HG03103 (cell line): ENCODE measurements at regions not wholly inside any gene's neighbourhood (a gene's known extent, or its start where the extent isn't known, plus 50 kb on each side); places are given as distances from the start of the nearest gene placed in this dataset.

Source experiments
- ATAC-seq: cut with Tn5 transposase; IDR thresholded peaks from one replicate; pipeline ENCODE4 v1.9.1; 2021; ENCODE audit warnings: low read depth; ENCODE audit not compliant: unreplicated experiment

DNA sequence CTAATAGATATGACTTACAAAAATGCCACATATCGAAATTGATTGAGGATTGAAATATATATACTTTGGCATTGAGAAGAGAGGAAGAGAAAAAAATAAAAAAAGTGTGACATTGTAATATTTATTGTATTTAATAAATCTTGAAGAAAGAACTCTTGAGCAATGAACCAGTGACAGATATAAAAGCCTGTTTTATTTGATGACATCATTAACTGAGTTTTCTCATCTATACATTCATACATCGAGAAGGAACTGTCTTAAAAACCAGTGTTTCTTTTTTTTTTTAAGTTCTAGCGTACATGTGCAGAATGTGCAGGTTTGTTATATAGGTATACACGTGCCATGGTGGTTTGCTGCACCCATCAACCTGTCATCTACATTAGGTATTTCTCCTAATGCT is 368.2 kb downstream of the SNAPC1 start:
- no peak for ATAC-seq

DNA sequence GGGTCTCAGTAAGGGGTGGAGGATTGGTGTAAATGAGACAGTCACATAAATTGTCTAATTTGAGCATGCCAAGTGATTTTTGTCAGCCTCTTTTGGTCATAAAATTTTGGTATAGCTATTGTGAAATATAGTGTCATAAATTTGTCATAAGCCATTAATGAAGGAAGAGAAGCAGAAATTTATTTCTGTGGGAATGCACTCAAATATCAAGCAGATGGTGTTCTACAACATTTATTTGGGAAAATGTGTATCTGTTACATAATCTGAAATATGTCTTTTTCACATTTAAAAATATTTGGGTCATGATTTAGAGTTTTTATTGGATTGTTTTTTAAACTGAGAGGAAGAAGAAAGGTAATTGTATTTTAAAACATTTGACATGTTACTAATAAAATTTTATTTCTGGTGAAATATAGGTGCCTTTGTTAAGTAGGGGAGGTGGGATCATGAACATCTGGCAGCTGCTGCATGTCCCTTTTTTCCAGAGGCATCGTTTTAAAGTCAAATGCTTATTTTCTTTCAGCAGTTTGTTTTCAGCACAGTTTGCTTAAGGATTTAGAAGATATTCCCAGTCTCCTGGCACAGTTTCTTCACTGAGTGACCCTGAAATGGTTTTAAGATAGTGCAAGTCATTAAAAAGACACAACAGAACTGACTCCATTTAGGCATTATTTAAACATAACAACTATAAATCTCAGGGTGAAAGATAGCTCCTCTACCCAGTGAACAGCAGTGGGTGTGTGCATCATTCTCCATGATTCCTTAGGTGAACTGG is 371.7 kb downstream of the SNAPC1 start:
- no peak for ATAC-seq

DNA sequence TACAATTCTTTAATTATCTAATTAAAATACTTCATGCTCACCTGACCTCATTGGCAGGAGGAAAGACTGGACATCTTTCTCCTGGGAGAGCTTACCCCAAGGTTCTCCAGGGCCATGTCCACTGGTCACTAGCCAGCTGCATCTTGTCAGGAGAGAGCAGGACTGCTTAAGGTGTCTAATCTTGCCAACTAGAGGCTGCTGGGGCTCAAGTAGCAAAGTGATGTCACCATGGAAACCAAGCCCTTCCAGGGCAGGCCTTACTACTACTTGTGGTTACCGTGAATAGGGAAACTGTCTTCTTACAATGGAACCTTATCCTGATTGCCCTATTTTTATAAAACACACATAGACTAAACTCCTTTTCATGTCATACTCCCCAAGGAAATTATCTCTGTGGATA is 376.4 kb downstream of the SNAPC1 start:
- no peak for ATAC-seq

DNA sequence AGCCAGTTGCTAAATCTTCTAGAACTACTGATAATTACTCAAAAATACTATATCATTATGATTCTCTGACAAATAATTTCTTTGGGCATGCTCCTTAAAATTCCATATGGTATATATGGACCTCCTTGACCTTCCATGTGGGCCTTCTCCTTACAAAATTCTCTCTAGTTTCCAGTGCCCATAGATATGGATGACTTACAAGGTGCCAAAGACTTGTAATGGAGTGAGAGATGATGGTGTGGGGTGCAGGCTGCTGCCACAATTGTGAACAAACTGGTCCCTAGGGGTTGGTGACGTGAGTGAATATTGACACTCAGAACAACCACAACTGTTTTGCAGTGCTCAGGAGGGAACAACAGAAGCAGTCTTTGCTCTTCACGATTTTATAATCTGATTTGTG is 378.9 kb downstream of the SNAPC1 start:
- no peak for ATAC-seq

DNA sequence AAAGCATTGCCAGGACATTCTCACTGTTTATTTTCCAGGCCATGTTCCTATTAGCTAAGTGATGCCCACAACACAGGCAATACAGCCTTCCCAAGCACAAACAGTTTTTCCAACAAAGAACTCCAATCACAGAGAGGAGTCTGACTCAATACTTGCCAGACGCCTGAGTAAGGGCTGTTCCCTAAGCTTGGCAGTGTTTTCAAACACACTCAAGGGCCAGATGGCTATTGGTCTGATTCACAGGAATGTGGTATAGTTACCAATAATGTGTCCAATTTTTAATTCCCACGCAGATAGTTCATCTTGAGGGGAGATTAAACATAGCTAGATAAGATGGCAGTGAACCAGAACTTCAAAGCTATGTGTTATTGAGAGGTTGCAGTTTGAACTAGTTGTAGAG is 381.0 kb downstream of the SNAPC1 start:
- no peak for ATAC-seq

DNA sequence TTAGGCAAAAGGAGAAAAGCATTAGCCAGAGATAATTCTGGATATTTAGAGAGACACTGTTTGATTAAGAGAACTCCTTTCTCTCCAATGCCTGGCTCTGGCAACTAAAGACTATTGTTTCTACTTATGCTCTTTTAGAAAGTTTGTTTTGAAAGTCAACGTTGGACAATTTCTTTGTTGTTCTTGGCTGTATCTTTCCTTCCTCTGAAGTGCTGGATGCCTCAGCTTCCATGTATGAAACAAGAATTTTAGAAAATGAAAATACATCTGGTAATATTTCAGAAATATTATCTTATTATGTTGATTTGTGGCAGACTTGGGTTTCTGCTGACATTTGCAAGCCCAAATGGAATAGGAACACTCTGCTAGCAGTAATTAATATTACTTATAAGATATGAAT is 382.6 kb downstream of the SNAPC1 start:
- no peak for ATAC-seq

DNA sequence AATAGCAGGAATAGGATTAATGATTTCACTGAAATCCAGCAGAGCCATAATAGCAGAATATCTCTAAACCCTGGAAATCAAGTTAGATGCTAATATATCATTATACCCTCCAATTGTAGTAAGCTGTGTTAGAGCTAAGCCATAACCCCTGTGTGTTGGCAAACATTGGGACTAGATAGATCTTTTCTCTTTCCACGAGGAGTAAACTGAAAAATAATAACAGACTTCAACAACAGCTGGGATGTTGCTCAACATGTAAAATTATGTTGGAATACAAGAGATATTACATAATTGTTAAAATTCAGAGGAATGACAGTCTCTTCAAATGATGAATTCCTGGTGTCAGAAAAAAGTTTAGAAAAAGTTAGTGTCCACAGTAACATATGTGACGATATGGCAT is 383.8 kb downstream of the SNAPC1 start:
- ATAC-seq: no peak

DNA sequence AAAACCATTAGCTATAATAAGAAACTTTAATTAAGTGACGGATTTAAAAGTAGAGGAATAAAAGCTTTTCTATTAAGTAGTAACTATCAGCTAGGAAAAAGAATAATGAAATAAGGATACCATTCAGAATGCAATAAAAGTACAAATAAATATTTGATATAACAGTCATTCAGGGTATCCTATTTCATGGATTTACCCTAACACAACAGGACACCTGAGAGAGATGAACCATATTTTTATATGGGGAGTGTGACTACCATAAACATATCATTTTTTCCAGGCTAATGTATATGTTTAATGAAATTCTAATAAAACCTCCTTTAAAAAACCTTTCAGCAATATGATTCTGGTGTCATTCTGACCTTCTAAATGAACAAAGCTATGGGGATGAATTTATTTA is 393.8 kb downstream of the SNAPC1 start:
- no peak for ATAC-seq

DNA sequence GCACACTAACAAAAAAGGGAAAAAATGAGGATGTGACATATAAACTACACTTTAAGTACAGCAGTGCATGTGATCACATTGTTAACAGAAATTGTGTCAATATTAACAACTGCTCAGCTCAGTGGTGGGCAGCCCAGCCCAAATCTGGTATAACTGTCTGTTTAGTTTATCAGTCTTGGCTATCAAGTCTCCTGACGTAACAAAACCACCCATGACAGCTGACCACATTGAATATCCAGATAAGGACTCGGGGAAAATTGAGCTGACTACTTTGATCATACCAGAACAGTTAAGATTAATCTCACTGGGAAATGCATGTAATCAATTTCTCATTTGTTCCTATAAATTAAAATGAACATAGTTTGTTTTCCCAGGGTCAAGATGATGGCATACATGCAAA is 396.6 kb downstream of the SNAPC1 start:
- ATAC-seq: no peak

DNA sequence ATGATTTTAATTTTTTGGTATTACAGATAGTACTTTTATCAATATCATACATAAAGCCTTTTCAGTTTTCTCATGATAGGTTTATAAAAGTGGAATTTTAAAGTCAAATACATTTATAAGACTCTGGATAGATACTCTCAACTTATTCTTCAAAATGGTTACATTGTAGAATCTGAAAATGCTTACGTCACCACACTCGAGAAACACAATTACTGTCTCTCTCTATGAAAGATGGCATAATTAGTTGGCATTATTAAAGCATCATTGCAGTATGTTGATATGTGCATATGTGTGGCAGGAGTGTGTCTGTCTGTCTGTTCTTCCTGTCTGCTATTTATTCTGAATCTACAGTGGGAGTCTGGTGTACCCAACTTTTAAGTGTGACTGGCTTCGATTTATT is 397.1 kb downstream of the SNAPC1 start:
- ATAC-seq: no peak

DNA sequence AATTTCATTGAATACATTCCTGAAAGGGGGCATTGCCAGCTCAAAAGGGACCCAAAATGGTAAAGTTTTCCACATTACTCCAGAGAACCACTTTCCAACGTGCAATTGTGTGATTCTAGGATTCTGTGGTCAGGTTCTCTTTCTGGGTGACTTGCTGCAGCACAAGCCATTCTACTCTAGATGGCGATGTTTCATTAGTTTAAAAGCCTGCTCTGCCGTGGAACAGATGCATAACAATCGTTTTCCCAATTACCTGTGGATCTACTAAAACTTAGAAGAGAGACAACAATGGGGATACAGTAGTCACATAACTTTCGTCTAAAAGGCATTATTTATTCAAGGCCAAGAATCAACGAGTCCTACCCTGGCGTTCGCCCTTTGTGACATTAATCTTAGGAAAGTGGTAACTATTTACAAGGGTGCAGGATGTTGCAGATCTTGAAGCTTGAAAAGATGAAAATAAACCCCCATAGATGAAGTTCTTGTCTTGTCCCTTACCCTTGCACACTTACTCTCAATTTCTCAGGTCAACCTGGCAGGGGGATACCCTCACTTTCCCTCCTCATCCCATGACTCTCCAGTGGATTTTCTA is 400.9 kb downstream of the SNAPC1 start:
- no peak for ATAC-seq

DNA sequence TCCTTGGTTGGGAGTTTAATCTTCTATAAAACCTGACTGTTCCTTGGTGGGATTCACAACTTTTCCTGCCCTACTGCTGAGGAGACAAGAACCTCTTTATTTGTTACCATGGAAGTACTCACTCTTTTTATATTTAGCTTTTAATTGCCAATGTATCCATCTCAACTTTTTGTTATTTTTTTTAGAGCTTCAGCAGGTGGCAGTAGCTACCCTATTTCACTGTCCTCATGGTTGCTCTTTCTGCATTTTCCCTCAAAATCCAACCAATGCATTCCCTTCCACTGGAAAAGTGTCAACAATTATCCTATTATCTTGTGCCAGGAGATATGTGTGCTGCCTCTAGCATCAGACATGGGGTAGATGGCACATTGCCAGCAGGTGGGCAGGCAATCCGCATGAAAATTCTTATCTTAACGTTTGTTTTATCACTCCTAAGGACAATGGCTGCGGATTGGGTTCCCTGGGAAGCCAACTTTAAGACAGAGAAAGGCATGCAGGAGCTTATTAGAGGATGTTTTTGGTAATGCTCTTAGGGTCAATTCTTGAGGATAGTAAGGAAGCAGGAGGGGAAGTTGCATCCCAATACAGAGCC is 406.4 kb downstream of the SNAPC1 start:
- no peak for ATAC-seq

DNA sequence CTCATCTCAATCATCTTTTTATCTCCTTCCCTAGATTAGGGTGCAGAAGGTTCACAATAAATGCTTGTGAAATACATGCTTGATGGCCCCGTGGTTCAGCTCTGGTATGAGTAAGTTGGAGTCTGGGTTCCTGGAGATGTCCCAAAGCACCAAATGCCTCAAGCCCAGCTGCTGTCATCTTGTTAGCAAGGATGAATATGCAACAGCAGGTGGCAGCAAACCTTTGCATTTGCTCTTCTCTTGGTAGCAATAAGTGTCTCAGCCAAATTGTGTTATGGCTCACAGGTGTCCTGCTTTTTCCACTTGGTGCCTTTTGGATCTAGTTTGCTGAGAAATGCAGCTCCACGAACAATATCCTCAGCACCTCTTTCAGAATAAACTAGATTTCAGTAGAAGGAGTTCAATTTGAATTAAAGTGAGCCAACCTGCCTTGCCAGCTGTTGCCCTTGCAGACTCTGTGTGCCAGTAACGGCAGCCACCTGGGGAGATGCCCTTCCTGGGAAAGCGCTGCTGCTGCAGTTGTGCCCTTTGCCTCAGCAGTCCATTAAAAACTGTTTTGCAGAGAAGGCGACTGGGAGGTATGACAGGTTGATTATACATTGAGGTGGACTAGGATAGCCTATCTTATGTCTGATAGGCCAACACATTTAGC is 417.3 kb downstream of the SNAPC1 start:
- ATAC-seq: no peak

DNA sequence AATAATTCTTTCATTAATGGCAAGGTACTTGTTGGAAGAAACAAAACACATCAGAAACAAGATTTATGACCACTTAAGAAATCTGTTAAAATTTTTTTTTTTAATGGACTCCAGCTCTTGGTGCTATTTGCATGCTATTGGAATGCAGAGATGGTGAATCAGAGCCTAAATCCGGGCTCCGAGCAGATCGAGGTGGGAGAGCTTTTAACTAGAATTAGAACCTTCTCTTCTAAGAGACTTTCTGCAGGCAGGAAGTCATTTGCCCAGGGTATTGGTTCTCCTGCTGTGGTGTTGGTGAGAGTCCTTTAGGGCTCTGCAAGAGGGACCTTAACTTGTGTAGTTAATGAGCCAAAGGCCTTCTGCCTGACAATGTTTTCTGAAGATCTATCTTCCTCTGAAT is 419.4 kb downstream of the SNAPC1 start:
- ATAC-seq: no peak

DNA sequence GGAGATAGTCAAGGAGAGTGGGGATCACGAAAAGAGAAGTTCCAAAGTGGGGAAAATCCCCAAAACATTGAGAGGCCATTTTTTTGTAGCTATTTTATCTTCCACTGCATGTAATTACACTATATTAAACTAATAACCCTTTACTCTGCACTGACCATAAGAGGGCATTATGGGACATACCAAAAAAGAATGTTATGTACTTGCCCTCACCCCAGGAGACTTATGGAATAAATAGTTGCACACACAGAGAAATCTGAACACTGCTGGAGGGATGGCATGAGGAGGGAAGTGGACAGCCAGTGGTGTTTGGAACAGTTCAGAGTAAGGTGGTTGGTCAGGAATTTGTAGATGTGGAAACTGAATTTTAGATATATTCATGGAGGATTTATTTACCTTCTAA is 422.9 kb downstream of the SNAPC1 start:
- no peak for ATAC-seq

DNA sequence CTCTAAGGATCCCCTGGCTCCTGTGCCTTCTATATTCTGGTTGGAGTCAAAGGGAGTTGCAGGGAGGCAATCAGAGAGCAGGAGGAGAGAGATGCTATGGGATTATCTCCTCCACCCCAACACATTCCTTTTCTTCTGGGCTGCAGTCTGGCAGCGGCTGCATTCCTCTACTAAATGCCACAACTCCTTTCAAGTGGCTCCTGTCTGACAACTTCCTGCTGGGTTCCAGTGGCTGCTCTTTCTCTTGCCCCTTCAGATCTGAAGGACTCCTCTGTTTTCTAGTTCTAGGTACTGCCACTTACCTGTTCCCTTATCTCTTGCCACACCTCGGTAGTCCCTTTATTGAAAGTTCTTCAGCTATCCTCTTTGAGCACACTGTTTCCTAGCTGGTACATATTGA is 425.0 kb downstream of the SNAPC1 start:
- ATAC-seq: no peak

DNA sequence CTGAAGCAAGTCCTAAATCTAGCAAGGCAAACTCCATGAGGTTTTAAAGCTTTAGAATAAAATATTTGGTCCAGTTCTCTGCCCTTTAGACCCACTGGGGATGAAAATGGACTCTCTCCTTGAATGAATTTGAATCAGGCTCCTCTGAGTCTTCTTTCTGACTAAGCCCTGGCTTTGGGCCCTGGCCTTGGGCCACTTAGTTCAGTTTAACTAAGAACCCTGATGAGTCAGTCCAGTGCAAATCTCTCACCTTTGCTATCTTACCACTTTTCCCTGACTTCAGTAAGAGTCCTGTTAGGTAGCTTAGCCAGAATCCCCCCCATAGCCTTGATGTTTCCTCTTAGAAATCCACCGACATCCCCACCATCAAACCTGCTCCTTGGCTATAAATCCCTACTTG is 427.5 kb downstream of the SNAPC1 start:
- no peak for ATAC-seq

DNA sequence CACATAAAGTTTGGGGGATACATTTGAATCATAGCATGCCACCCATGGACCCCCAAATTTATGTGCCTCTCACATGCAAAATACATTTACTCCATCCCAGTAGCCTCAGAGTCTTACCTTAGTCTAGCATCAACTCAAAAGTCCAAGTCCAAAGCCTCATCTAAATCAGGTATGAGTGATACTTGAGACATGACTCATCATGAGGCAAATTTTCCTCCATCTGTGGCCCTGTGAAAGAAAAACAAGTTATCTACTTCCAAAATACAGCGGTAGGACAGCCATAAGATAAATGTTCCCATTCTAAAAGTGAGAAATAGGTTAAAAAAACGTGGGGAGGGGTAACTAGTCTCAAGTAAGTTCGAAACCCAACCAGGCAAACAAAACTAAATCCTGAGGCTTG is 444.2 kb downstream of the SNAPC1 start:
- no peak for ATAC-seq

DNA sequence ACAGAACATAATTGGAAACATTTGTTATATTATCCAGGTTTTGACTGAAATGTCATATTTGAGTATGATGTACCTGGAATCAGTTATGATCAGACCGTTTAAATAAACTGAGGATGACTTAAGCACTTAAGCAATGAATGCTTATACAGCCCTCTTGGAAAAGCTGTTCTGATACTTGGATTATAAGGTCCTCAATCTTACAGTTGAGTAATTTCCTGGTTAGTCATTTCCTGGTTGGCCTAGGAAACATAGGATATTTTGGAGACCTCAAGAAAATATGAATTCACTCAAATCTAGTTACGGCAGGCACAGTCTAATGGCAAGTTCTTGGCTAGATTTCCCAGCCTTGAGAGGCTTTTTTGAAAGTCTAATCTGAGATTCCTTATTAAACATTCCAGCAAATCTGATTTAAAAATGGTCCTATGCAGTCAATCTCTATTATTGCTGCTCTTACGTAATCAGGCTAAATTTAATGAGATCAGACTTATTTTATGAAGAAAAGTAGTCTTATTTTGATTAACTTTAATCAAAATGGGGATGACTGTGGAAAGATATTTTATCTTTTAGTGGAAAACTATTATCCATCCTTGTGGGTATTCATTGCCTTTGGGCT is 447.2 kb downstream of the SNAPC1 start:
- ATAC-seq: no peak

DNA sequence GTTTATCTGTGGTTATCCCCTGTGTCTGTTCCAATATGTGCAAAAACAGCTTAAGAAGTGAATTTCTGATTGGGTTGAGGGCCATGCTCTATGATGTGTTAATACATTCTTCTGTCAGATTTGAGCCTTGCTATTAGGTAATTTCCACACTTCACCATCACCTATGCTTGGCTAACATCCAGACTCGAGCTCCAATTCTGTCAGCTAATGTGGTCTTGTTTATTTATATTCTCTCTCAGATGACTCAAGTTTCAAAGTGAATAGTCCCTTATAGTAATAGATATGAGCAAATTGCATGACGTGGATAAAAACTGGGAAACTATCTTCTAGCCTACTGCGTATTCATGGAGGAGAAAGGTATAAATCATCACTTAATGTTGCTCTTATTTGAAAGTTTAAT is 451.3 kb downstream of the SNAPC1 start:
- ATAC-seq: no peak

DNA sequence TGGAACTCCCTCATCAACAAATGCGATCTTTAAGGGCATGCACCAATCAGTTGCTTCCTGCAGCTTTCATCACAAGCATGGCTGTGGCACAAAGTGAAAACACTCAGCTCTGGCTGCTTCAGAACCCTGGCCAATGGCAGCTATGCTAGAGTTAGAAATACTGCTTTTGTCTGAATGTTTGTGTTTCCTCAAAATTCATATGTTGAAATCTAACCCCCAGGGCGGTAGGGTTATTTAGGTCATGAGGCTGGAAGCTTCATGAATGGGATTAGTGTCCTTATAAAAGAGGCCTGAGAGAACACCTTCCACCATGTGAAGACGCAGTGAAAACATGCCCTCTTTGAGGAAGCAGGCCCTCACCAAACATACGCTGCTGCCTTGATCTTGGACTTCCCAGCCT is 453.9 kb downstream of the SNAPC1 start:
- ATAC-seq: no peak
